NCI-H2029 (cell line): ENCODE measurements at regions not wholly inside any gene's neighbourhood (a gene's known extent, or its start where the extent isn't known, plus 50 kb on each side); places are given as distances from the start of the nearest gene placed in this dataset.
"Not testable (repeated sequence)": the region's sequence is repeated elsewhere in the genome, so short reads cannot be mapped to it uniquely, and the experiment has no call there.

Experiments
- DNase-seq: peaks from one replicate; lab custom pipeline; 2025; lab: John Stamatoyannopoulos, UW

GRCh38 chr14:106666341-106666740 lies 1140.0 kb downstream of the TMEM121 start:
- DNase-seq = no peak

- DNase-seq = no peak
These were observed 1143.6 kb downstream of the TMEM121 start for GRCh38 chr14:106670011-106670410.

- not testable (repeated sequence) for DNase-seq
These were observed 1147.7 kb downstream of the TMEM121 start for GRCh38 chr14:106674093-106674492.

- DNase-seq = not testable (repeated sequence)
These were observed 1148.2 kb downstream of the TMEM121 start for GRCh38 chr14:106674509-106675125.

GRCh38 chr14:106675716-106676115 lies 1149.3 kb downstream of the TMEM121 start:
- not testable (repeated sequence) for DNase-seq

GRCh38 chr14:106679776-106680175 lies 1153.4 kb downstream of the TMEM121 start:
- no peak for DNase-seq

- no peak for DNase-seq
These were observed 1154.8 kb downstream of the TMEM121 start for GRCh38 chr14:106681161-106681560.

- no peak for DNase-seq
These were observed 1155.2 kb downstream of the TMEM121 start for GRCh38 chr14:106681568-106681967.

GRCh38 chr14:106683631-106684030 lies 1157.2 kb downstream of the TMEM121 start:
- no peak for DNase-seq

- no peak for DNase-seq
These were observed 1160.2 kb downstream of the TMEM121 start for GRCh38 chr14:106686533-106686932.

- no peak for DNase-seq
These were observed 1164.0 kb downstream of the TMEM121 start for GRCh38 chr14:106690333-106690891.

- DNase-seq = peak; percentile 7
These were observed 1165.4 kb downstream of the TMEM121 start for GRCh38 chr14:106691601-106692291.

- DNase-seq = peak; percentile 17
These were observed 1168.4 kb downstream of the TMEM121 start for GRCh38 chr14:106694638-106695393.

GRCh38 chr14:106698620-106699267 lies 1172.4 kb downstream of the TMEM121 start:
- DNase-seq = not testable (repeated sequence)

GRCh38 chr14:106703651-106704050 lies 1177.3 kb downstream of the TMEM121 start:
- not testable (repeated sequence) for DNase-seq

- not testable (repeated sequence) for DNase-seq
These were observed 1180.1 kb downstream of the TMEM121 start for GRCh38 chr14:106706488-106706887.

GRCh38 chr14:106710187-106710586 lies 1183.8 kb downstream of the TMEM121 start:
- not testable (repeated sequence) for DNase-seq

GRCh38 chr14:106712513-106712912 lies 1186.1 kb downstream of the TMEM121 start:
- not testable (repeated sequence) for DNase-seq

- not testable (repeated sequence) for DNase-seq
These were observed 1188.4 kb downstream of the TMEM121 start for GRCh38 chr14:106714446-106715428.

- not testable (repeated sequence) for DNase-seq
These were observed 1191.2 kb downstream of the TMEM121 start for GRCh38 chr14:106717544-106717943.

- not testable (repeated sequence) for DNase-seq
These were observed 1193.5 kb downstream of the TMEM121 start for GRCh38 chr14:106719880-106720279.
